LNCAP (cell line): ENCODE measurements at regions not wholly inside any gene's neighbourhood (a gene's known extent, or its start where the extent isn't known, plus 50 kb on each side); places are given as distances from the start of the nearest gene placed in this dataset.

Experiments
- TF ChIP-seq, protein P1 (sequence below): fragments of 450-650 bp; IDR thresholded peaks from 2 replicates; pipeline ENCODE4 v1.5.1; 2017; ENCODE audit warnings: mild to moderate bottlenecking

GRCh38 chr3:24834442-24834841, 339.8 kb upstream of the THRB start:
- TF ChIP-seq, protein P1, sequence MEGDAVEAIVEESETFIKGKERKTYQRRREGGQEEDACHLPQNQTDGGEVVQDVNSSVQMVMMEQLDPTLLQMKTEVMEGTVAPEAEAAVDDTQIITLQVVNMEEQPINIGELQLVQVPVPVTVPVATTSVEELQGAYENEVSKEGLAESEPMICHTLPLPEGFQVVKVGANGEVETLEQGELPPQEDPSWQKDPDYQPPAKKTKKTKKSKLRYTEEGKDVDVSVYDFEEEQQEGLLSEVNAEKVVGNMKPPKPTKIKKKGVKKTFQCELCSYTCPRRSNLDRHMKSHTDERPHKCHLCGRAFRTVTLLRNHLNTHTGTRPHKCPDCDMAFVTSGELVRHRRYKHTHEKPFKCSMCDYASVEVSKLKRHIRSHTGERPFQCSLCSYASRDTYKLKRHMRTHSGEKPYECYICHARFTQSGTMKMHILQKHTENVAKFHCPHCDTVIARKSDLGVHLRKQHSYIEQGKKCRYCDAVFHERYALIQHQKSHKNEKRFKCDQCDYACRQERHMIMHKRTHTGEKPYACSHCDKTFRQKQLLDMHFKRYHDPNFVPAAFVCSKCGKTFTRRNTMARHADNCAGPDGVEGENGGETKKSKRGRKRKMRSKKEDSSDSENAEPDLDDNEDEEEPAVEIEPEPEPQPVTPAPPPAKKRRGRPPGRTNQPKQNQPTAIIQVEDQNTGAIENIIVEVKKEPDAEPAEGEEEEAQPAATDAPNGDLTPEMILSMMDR = no peak

DNA sequence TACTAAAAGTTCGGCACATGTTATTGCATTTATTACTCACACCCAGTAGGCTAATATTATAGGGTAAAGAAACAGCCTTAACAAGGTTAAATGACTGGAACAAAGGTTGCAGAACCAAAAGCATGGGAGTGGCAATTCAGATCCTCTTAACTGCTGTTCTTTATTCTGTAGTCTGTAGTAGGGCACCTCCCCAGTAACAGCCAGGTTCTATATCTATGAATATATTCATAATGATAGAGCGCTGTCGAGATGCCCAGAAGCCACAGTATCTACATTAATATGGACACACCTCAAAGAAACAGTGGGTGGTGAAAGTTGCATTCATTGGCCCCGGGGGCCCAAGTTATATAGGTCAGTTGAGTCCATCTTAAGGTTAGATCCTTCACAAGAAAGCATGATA, 340.9 kb upstream of the THRB start:
- TF ChIP-seq, protein P1 = no peak

DNA sequence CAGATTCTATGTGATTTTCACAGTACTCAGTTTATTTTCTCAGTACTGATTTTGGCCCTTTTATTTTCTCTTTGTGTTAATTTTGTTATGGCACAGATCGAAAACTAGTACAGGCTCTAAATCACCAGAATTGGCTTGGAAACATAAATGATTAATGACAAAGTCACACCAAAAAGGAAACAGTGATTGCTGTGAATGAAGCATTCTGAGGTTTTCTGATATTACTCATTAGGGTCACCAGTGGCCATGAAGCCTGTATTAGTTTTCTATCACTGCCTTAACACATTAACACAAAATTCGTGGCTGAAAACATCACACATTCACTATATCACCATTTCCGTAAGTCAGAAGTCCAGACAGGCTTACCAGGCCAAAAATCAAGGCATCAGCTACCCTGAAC, 343.0 kb upstream of the THRB start:
- TF ChIP-seq, protein P1 = no peak

- TF ChIP-seq, protein P1 = no peak
These were observed 343.9 kb upstream of the THRB start for GRCh38 chr3:24838533-24838932.

DNA sequence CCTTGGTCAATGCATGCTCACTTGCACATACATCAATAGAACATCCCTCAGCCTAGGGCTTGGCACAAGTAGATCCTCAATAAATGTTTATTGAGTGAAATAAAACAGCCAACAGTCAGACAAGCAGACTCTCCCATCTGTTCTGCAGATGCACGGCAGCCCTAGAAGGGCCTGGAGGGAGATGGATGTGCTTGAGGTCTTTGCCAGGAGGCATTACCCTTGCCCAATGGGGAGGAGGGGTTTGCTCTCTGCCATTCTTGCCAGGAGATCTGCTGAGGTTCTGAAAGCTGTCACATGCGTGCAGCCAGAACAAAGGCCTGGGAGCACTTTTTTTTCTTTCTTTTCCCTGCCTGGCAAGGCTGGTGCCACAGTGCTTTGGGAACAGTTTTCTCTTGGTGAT, 349.3 kb upstream of the THRB start:
- TF ChIP-seq, protein P1 = no peak

DNA sequence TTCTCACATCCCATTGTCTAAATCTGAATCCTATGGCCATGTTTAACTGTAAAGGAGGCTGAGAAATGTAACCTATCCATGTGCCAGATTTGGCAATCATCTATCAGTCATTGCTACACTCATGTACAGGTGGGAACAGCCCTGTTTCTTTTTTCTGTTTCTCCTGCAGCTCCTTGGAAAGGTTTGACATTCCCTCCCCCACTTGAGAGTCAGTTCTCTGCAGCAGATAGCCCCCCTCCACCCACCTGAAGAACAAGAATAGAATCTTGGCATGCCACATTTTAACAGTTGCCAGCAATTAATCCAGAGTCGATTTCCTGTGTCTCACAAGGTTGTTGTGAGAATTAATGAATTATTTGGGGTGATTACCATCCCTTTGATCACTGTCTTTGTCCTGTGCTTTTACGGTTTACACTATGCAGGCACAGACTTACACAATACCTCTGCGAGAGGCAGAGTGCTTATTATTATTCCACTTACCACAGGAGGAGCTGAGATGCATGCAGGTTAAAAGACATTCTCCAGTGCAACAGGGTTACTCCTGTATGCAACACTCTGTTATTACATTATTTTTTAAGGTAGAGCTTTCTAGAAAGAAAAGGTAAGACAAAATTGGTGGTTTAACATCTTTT, 351.0 kb upstream of the THRB start:
- TF ChIP-seq, protein P1 = no peak

GRCh38 chr3:24846286-24846860, 351.7 kb upstream of the THRB start:
- TF ChIP-seq, protein P1 = no peak
